ENCODE measurements at regions not wholly inside any gene's neighbourhood (a gene's known extent, or its start where the extent isn't known, plus 50 kb on each side); places are given as distances from the start of the nearest gene placed in this dataset.
"Not testable (repeated sequence)": the region's sequence is repeated elsewhere in the genome, so short reads cannot be mapped to it uniquely, and the experiment has no call there.

GRCh38 chr2:145931781-145932395 is 1412.0 kb upstream of the ZEB2 start:
- no peak for DNase-seq (ENCODE audit: extremely low read depth, low read depth, low spot score)

DNA sequence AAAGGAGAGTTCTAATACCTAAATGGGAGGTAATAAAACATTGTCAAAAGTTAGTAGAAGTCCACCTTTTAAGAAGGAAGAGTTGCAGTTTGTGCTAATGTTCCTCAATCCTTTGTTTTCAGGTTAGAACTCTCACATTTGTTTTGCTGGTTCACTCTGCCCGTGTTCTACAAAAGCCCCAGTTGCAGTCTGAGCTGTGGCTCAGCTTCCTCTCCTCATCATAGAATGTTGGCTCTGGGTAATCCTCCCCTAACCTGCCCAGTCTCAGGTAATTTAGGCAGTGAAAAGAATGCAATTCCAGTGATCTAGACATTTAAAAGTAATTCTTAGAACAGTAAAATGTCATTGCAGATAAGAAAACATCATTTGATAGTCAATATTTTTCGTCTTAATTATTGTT is 1410.4 kb upstream of the ZEB2 start:
- no peak for DNase-seq (ENCODE audit: extremely low read depth, low read depth, low spot score)

GRCh38 chr2:145927131-145927950 is 1407.4 kb upstream of the ZEB2 start:
- no peak for DNase-seq (ENCODE audit: extremely low read depth, low read depth, low spot score)

- DNase-seq (ENCODE audit: extremely low read depth, low read depth, low spot score), result no peak
Measured at GRCh38 chr2:145925591-145925990, 1405.7 kb upstream of the ZEB2 start.

DNA sequence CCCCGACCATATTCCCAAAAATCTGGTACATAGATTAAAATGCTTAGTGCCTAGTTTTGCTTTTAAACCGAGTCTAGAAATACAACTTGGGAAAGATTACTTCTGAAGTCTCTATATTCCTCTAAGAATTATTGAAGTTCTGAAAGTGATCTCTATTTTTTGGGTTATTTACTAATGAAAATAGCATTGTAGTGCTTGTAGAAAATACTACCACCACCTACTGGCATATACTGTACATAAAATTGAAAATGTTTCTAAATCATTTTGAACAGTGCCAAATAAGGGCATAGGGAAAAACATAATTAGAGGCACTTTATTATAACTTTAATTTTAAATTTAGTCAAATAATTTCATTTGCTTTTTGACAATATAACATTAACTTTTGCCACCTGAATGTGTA is 1399.6 kb upstream of the ZEB2 start:
- DNase-seq (ENCODE audit: extremely low read depth, low read depth, low spot score), result no peak

- no peak for DNase-seq (ENCODE audit: extremely low read depth, low read depth, low spot score)
Measured at GRCh38 chr2:145918951-145919350, 1399.0 kb upstream of the ZEB2 start.

DNA sequence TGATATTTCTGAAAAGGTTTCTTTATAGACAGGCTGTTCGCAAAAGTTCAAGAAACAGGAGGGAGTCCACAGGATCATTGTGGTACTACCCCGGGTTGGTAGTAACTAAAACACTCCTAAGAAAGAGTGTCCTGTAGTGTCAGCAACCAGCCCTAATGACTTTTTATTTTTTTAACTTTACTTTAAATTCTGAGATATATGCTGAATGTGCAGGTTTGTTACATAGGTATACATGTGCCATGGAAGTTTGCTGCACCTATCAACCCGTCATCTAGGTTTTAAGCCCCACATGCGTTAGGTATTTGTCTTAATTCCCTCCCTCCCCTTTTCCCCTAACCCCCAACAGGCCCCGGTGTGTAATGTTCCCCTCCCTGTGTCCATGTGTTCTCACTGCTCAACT is 1396.9 kb upstream of the ZEB2 start:
- no peak for DNase-seq (ENCODE audit: extremely low read depth, low read depth, low spot score)

DNA sequence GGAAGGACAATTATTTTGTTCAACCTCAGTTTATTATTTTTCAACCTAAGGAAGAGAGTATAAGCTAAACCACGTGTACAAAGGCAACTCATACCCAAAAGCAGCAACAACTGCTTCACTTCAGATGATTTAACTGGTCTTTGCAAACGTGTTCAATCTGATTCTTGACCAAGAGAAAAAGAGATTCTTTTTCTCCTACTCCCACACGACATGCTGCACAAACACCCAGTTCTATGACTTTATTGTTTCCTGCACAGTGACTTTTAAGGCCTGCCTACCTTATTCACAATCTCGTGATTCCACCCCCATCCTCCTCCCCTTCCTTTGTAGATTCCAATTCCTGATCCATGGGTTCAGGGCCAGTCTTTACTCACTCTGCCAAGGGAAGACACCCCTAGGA is 1394.8 kb upstream of the ZEB2 start:
- no peak for DNase-seq (ENCODE audit: extremely low read depth, low read depth, low spot score)

DNA sequence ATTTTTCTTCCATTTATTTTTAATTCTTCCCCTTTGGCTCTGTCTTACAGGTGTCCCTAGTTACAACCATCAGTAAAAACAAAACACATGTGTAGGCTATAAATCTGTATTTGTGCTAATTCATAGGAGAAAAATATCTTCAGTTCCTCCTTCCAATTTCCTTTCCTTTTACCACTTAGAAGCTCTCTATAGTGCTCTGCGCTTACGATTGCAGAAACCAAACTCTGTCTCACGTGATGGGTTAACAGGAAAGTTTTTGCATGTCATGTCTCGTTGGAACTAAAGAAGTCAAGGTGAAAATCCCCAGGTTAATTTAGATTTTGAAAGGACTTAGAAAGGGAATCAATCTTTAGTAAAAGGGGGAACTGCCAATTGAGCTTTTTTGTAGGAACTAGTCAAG is 1390.5 kb upstream of the ZEB2 start:
- no peak for DNase-seq (ENCODE audit: extremely low read depth, low read depth, low spot score)

DNA sequence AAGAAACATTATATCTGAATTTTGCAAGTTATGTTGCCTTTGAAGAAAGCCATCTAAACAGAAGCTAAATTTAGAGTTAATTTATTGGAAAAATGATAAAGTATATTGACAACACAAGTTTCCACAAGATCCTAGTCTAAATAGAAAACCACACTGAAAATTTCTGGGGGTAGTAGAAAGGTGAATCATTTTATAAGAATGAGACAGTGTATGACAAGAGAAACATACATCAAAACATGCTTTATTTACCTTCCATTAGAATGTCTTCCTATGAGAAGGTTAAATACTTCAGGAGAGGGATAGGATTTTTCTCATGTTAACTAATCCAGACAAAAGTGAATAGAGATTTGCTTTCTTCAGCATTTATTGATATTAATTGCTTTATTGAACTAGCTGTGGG is 1389.8 kb upstream of the ZEB2 start:
- no peak for DNase-seq (ENCODE audit: extremely low read depth, low read depth, low spot score)

DNA sequence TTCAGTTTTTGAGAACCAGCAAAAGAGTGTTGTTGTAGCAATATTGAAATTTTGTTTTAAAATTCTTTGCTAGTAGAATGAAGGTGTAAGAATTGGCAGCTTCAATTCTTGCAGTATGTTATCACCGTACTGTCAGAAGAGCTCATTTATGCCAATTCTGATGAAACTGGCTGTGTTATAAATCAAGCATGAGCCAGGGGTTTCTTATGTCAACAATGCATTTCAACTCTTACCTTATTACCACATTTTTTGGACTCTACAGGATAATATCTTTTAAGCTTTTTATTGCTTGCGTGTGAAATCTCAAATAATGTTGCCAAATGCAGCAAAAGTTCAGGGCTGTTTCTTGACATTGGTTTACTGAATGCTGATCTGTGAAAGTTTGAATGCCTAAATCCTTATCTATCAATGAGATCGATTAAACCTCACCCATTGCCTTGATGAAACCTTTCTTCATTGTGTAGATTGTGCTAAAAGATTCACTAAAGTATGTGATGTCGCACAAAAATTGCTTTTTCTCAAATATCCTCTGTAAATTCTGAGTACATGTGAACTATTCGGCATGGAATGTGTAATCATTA is 1389.3 kb upstream of the ZEB2 start:
- DNase-seq (ENCODE audit: extremely low read depth, low read depth, low spot score), result no peak

- DNase-seq (ENCODE audit: extremely low read depth, low read depth, low spot score), result no peak
Measured at GRCh38 chr2:145906354-145906753, 1386.4 kb upstream of the ZEB2 start.

DNA sequence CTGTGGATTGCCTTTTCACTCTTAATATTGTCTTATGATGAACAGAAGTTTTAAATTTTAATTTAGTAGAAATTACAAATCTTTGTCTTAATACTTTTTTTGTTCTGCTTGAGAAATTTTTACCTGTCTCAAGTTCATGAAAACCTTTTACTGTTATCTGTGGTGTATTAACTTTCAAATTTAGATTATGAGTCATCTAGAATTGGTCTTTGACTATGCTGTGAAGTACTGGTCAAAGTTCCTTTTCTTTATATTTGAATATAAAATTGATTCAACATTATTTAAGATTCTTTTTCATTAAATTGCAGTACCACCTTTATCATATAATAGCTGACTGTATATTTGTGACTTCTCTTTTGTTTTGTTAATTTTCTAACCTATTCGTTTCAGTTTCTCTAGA is 1385.5 kb upstream of the ZEB2 start:
- DNase-seq (ENCODE audit: extremely low read depth, low read depth, low spot score), result no peak

DNA sequence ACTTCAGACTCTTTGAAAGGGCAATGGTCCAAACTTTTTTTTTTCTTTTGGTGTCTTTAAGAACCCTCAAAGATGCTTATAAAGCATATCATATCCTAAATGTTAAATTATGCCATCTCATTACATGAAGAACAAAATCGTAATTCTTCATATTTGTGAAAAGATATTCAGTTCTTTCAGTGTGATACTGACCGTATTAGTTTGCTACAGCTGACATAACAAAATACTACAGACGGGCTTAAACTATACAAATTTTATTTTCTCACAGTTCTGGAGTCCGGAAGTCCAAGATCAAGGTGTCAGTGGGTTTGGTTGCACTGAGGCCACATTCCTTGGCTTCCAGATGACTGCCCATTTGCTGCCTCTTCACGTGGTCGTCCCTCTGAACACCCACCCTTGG is 1377.2 kb upstream of the ZEB2 start:
- no peak for DNase-seq (ENCODE audit: extremely low read depth, low read depth, low spot score)

- DNase-seq (ENCODE audit: extremely low read depth, low read depth, low spot score), result no peak
Measured at GRCh38 chr2:145887915-145888314, 1368.0 kb upstream of the ZEB2 start.

- DNase-seq (ENCODE audit: extremely low read depth, low read depth, low spot score), result not testable (repeated sequence)
Measured at GRCh38 chr2:145880997-145881396, 1361.1 kb upstream of the ZEB2 start.

GRCh38 chr2:145875016-145875415 is 1355.1 kb upstream of the ZEB2 start:
- no peak for DNase-seq (ENCODE audit: extremely low read depth, low read depth, low spot score)

DNA sequence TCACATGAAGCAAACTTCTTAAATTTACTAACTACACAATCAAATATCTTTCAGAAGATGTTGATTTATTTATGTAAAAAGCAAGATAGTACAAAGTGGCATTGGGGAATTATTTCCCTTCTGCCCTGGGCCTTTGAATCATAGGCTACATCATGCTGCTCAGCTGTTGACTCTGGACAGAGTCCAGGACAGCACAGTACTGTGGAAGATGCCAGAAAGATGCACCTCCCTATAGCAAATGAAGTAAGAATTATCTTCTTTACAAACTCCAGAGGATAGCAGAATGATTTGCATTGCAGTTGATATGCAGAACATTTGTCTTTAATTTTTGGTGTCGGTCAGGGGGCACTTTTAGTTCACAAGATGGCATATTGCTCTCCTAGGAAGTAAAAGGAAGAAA is 1354.5 kb upstream of the ZEB2 start:
- no peak for DNase-seq (ENCODE audit: extremely low read depth, low read depth, low spot score)

GRCh38 chr2:145864501-145864900 is 1344.6 kb upstream of the ZEB2 start:
- DNase-seq (ENCODE audit: extremely low read depth, low read depth, low spot score), result no peak

DNA sequence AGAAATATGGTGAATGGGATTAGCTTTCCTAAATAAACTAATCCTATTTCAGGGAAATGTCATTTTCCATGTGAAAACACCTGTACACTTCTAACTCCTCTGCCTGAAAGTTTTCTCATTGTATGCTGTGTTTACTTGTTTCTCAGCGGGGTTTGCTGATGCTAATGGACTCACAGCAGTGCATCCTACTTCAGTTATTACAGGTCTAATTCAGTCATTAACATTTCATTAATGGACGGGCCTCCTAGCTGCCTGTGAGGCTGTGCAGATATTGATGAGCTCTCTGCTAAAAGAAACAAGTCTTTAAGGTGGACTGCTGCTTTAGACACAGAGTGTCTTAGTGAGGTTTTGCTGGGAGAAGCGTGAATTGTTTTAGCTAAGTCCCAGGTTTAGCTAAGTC is 1342.0 kb upstream of the ZEB2 start:
- no peak for DNase-seq (ENCODE audit: extremely low read depth, low read depth, low spot score)

GRCh38 chr2:145860083-145860482 is 1340.2 kb upstream of the ZEB2 start:
- DNase-seq (ENCODE audit: extremely low read depth, low read depth, low spot score), result no peak

DNA sequence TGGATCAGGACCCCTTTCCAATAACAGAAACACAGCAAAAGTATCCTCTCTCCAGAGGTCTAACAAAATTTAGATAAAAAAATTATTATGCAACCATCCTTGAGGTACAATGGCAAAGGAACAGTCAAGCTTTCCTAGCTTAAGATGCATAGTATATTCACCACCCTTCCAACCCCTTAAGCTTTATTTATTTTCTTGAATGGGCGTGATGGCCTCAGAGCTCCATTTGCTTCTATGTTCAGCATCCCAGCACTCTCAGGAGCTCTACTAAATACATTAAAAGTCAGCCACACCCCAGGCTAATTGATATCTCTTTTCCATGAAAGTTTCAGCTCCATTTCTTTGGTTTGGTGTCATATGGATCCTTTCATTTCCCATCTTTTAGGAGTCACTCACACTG is 1335.2 kb upstream of the ZEB2 start:
- DNase-seq (ENCODE audit: extremely low read depth, low read depth, low spot score), result no peak

Data from glomerular endothelial cell (primary cell).